Neutrophil (primary cell): ENCODE measurements at regions not wholly inside any gene's neighbourhood (a gene's known extent, or its start where the extent isn't known, plus 50 kb on each side); places are given as distances from the start of the nearest gene placed in this dataset.

Experiments
- H3K27ac ChIP-seq: fragments of 200-600 bp; sonication (generic); 2 replicates; pipeline ENCODE4 v1.5.1; 2016; ENCODE audit warnings: mild to moderate bottlenecking, moderate library complexity
- H3K27me3 ChIP-seq: fragments of 200-600 bp; sonication (generic); 2 replicates; pipeline ENCODE4 v1.6.0; 2016; ENCODE audit warnings: mild to moderate bottlenecking
- H3K36me3 ChIP-seq: fragments of 200-600 bp; sonication (generic); 2 replicates; pipeline ENCODE4 v1.5.1; 2017
- H3K4me1 ChIP-seq, 2 experiments: fragments of 200-600 bp in 1 of 2; sonication (generic) in 1 of 2; 1 replicate in 1 of 2; 2 replicates in 1 of 2; pipeline versions ENCODE4 v1.5.1 to v1.6.1; 2013 to 2016; ENCODE audit warnings: low read depth in 1 of 2, low read length in 1 of 2, mild to moderate bottlenecking in 1 of 2, moderate library complexity in 1 of 2; ENCODE audit not compliant: control insufficient read depth in 1 of 2, insufficient read depth in 1 of 2
- H3K4me3 ChIP-seq, 2 experiments: fragments of 200-600 bp in 1 of 2; sonication (generic) in 1 of 2; 1 replicate in 1 of 2; 2 replicates in 1 of 2; pipeline ENCODE4 v1.5.1; 2013 to 2016; ENCODE audit warnings: low read depth in 1 of 2, low read length in 1 of 2, mild to moderate bottlenecking in 1 of 2, moderate library complexity in 1 of 2
- H3K9me3 ChIP-seq: fragments of 200-600 bp; sonication (generic); 2 replicates; pipeline ENCODE4 v1.5.1; 2016
- TF ChIP-seq, protein P1 (sequence below): fragments of 200-600 bp; sonication (generic); IDR thresholded peaks from 2 replicates; pipeline ENCODE4 v1.5.1; 2016; ENCODE audit warnings: antibody characterized with exemption

- H3K9me3 ChIP-seq, result no peaks in the 10 kb centered on the region
- no peak overlapping the region for H3K4me3 ChIP-seq
- peaks cover 13% of the 10 kb centered on the region for H3K27me3 ChIP-seq
- H3K27ac ChIP-seq, result no peak overlapping the region
- no peaks in the 10 kb centered on the region for H3K4me1 ChIP-seq
- TF ChIP-seq, protein P1, sequence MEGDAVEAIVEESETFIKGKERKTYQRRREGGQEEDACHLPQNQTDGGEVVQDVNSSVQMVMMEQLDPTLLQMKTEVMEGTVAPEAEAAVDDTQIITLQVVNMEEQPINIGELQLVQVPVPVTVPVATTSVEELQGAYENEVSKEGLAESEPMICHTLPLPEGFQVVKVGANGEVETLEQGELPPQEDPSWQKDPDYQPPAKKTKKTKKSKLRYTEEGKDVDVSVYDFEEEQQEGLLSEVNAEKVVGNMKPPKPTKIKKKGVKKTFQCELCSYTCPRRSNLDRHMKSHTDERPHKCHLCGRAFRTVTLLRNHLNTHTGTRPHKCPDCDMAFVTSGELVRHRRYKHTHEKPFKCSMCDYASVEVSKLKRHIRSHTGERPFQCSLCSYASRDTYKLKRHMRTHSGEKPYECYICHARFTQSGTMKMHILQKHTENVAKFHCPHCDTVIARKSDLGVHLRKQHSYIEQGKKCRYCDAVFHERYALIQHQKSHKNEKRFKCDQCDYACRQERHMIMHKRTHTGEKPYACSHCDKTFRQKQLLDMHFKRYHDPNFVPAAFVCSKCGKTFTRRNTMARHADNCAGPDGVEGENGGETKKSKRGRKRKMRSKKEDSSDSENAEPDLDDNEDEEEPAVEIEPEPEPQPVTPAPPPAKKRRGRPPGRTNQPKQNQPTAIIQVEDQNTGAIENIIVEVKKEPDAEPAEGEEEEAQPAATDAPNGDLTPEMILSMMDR, result no peak
- H3K36me3 ChIP-seq, result no peaks in the 10 kb centered on the region
Observed at GRCh38 chr5:3780907-3781306, 185.3 kb downstream of the IRX1 start.

DNA sequence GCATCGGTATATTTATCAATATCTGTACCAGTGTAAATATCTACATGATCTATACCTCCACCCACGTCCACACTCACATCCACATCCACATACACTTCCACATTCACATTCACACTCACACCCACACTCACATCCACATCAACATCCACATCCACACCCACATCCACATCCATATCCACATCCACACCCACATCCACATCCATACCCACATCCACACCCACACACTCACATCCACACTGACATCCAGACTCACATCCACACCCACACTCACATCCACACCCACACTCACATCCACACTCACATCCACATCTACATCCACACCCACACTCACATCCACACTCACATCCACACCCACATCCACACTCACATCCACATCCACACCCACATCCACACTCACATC lies 189.2 kb downstream of the IRX1 start:
- H3K27ac ChIP-seq, result no peak overlapping the region
- TF ChIP-seq, protein P1, result no peak
- H3K27me3 ChIP-seq, result peaks cover 30% of the 10 kb centered on the region

DNA sequence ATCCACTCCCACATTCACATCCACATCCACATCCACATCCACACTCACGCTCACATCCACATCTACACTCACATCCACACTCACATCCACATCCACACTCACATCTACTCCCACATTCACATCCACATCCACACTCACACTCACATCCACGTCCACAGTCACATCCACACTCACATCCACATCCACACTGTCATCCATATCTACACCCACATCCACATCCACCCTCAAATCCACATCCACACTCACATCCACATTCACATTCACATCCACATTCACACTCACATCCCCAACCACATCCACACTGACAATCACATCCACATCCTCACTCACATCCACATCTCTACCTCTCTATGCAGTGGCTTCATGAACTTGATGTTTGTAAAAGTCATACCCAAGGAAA lies 190.5 kb downstream of the IRX1 start:
- peaks cover 30% of the 10 kb centered on the region for H3K27me3 ChIP-seq
- TF ChIP-seq, protein P1, result no peak
- H3K36me3 ChIP-seq, result no peaks in the 10 kb centered on the region
- H3K4me3 ChIP-seq, result no peak overlapping the region
- no peaks in the 10 kb centered on the region for H3K4me1 ChIP-seq
- no peak overlapping the region for H3K27ac ChIP-seq
- no peaks in the 10 kb centered on the region for H3K9me3 ChIP-seq

More for the DNA sequence above, 189.2 kb downstream of the IRX1 start:
- H3K4me1 ChIP-seq, result no peaks in the 10 kb centered on the region
- H3K4me3 ChIP-seq, result no peak overlapping the region
- no peaks in the 10 kb centered on the region for H3K36me3 ChIP-seq
- H3K9me3 ChIP-seq, result no peaks in the 10 kb centered on the region

DNA sequence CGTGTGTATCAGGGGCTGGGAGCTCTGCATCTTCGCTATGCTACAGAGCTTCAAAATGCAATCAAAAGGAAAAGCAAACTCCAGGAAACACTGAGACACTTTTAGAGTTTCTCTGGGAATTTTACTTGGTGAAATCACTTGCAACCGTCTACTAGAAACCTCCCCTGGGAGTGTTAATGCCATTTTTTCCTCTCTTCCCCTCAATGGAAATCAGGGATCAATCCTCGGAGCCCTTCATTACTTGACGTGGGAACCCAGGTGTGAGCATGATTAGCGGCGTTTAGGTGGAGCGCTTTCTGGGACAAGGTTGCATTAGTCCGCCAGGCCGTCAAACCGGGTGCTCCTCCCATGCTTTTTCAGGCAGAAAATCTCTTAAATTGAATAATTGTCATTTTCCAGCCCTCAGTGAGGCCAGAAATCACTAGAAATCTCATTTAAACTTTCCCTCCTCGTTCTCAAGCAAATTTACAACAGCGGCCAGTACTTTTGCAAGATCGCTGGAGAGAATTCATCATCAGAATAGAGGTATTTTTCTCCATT lies 191.3 kb downstream of the IRX1 start:
- Histone ChIP-seq H3K4me3 (no peak overlapping the region), H3K27ac (no peak overlapping the region), H3K36me3 (no peaks in the 10 kb centered on the region), H3K27me3 (peaks cover 30% of the 10 kb centered on the region), H3K4me1 (no peaks in the 10 kb centered on the region), H3K9me3 (no peaks in the 10 kb centered on the region)
- TF ChIP-seq, protein P1, result no peak

- TF ChIP-seq, protein P1, result no peak
- no peaks in the 10 kb centered on the region for H3K4me1 ChIP-seq
Observed at GRCh38 chr5:3787604-3788003, 192.0 kb downstream of the IRX1 start.

More at GRCh38 chr5:3787604-3788003, 192.0 kb downstream of the IRX1 start:
- no peaks in the 10 kb centered on the region for H3K9me3 ChIP-seq
- H3K27ac ChIP-seq, result no peak overlapping the region
- H3K4me3 ChIP-seq, result no peak overlapping the region
- H3K36me3 ChIP-seq, result no peaks in the 10 kb centered on the region
- H3K27me3 ChIP-seq, result peaks cover 30% of the 10 kb centered on the region
